SK-N-SH treated with all-trans-retinoic acid at 6 μM for 48 hours (cell line): ENCODE measurements at regions not wholly inside any gene's neighbourhood (a gene's known extent, or its start where the extent isn't known, plus 50 kb on each side); places are given as distances from the start of the nearest gene placed in this dataset.

Experiments
- CSRNP3 ChIP-seq: fragments of 250-450 bp; sonication (Bioruptor Pico); IDR thresholded peaks from 2 replicates; pipeline ENCODE4 v1.5.1; 2021; ENCODE audit warnings: mild to moderate bottlenecking, moderate library complexity
- PATZ1 ChIP-seq: fragments of 250-450 bp; sonication (Bioruptor Pico); IDR thresholded peaks from 2 replicates; pipeline ENCODE4 v1.8.0; 2020; ENCODE audit warnings: mild to moderate bottlenecking, moderate library complexity, borderline replicate concordance
- TOX ChIP-seq: fragments of 250-450 bp; sonication (Bioruptor Pico); IDR thresholded peaks from 2 replicates; pipeline ENCODE4 v1.8.0; 2021; ENCODE audit warnings: mild to moderate bottlenecking, moderate library complexity, borderline replicate concordance
- ZC3H10 ChIP-seq: fragments of 250-450 bp; sonication (Bioruptor Pico); IDR thresholded peaks from 2 replicates; pipeline ENCODE4 v1.5.1; 2021; ENCODE audit warnings: mild to moderate bottlenecking, moderate library complexity
- ZFP30 ChIP-seq: fragments of 450-650 bp; formaldehyde crosslinking; IDR thresholded peaks from 2 replicates; pipeline ENCODE4 v1.5.0; 2022; ENCODE audit warnings: mild to moderate bottlenecking, moderate library complexity

- TF ChIP-seq ZFP30, result no peak
- TF ChIP-seq CSRNP3 (CRISPR knock-in tag), result no peak
- no peak for TF ChIP-seq TOX (CRISPR knock-in tag)
- TF ChIP-seq PATZ1 (CRISPR knock-in tag), result no peak
- no peak for TF ChIP-seq ZC3H10
Observed at GRCh38 chr6:54654381-54654780, 192.2 kb upstream of the FAM83B start.
